Endothelial cell of umbilical vein (primary cell): ENCODE measurements at regions not wholly inside any gene's neighbourhood (a gene's known extent, or its start where the extent isn't known, plus 50 kb on each side); places are given as distances from the start of the nearest gene placed in this dataset.

Source experiments
- CTCF ChIP-seq, 2 donors: IDR thresholded peaks; 1 replicate in 1 of 2; 2 replicates in 1 of 2; pipeline ENCODE4 v1.5.1; 2011; ENCODE audit warnings: low read length in 2 of 2, mild to moderate bottlenecking in 2 of 2, moderate library complexity in 2 of 2, control low read depth in 1 of 2, inconsistent platforms in 1 of 2, low read depth in 1 of 2; ENCODE audit not compliant: insufficient read depth in 1 of 2; ENCODE audit errors: extremely low read depth in 1 of 2
- EZH2 ChIP-seq: IDR thresholded peaks from 2 replicates; pipeline ENCODE4 v1.6.1; 2012; ENCODE audit warnings: borderline replicate concordance, low read depth, mild to moderate bottlenecking, moderate library complexity, low read length, inconsistent platforms; ENCODE audit not compliant: severe bottlenecking
- GATA2 ChIP-seq: IDR thresholded peaks from 2 replicates; pipeline ENCODE4 v1.7.0; 2011; ENCODE audit warnings: low read depth, mild to moderate bottlenecking, moderate library complexity, mixed read lengths, low read length; ENCODE audit not compliant: insufficient read length, insufficient read depth
- JUN ChIP-seq: IDR thresholded peaks from 2 replicates; pipeline ENCODE4 v1.6.1; 2011; ENCODE audit warnings: borderline replicate concordance, low read depth; ENCODE audit not compliant: insufficient read length, insufficient read depth
- MYC ChIP-seq: IDR thresholded peaks from one replicate; pipeline ENCODE4 v1.6.1; 2011; ENCODE audit warnings: mild to moderate bottlenecking, low read depth, low read length
- POLR2A ChIP-seq: IDR thresholded peaks from 2 replicates; pipeline ENCODE4 v1.6.1; 2012; ENCODE audit warnings: low read depth, mild to moderate bottlenecking, control low read depth, low read length
- POLR2AphosphoS5 ChIP-seq: IDR thresholded peaks from 2 replicates; pipeline ENCODE4 v1.6.1; 2012; ENCODE audit warnings: low read depth, mild to moderate bottlenecking, control low read depth, low read length, moderate library complexity; ENCODE audit not compliant: insufficient read depth
- TF ChIP-seq, protein P1 (sequence below): IDR thresholded peaks from 2 replicates; pipeline ENCODE4 v1.6.1; 2011; ENCODE audit not compliant: insufficient read depth, insufficient read length

GRCh38 chr1:41305576-41306363 lies 55.5 kb upstream of the FOXO6 start:
- TF ChIP-seq CTCF (IDR thresholded peaks at IDR 0.05; ENCODE audit: extremely low read depth in 1 of 2, insufficient read depth in 1 of 2, low read depth in 1 of 2, low read length in 2 of 2) (no peak), POLR2A (no peak), GATA2 (no peak), MYC (no peak), EZH2 (no peak), POLR2AphosphoS5 (no peak), JUN (no peak)
- TF ChIP-seq, protein P1, sequence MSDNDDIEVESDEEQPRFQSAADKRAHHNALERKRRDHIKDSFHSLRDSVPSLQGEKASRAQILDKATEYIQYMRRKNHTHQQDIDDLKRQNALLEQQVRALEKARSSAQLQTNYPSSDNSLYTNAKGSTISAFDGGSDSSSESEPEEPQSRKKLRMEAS, result no peak
